ENCODE measurements at regions not wholly inside any gene's neighbourhood (a gene's known extent, or its start where the extent isn't known, plus 50 kb on each side); places are given as distances from the start of the nearest gene placed in this dataset.

GRCh38 chr1:239858529-239858928, 233.2 kb upstream of the FMN2 start:
- Histone ChIP-seq H3K4me3 (ENCODE audit: low read depth in 1 of 2, low read length in 2 of 2) (no peak overlapping the region), H3K4me1 (ENCODE audit: control insufficient read depth in 1 of 2, insufficient read depth in 2 of 2, low read length in 2 of 2) (no peaks in the 10 kb centered on the region), H3K27me3 (ENCODE audit: low read depth, low read length) (no peaks in the 10 kb centered on the region), H3K27ac (ENCODE audit: low read length) (no peak overlapping the region), H3K9me3 (ENCODE audit: control insufficient read depth in 1 of 2, low read length in 2 of 2) (no peaks in the 10 kb centered on the region), H3K36me3 (ENCODE audit: control insufficient read depth in 1 of 2, insufficient read depth in 2 of 2, low read length in 2 of 2) (no peaks in the 10 kb centered on the region)

GRCh38 chr1:239861985-239862384, 229.7 kb upstream of the FMN2 start:
- H3K9me3 ChIP-seq (ENCODE audit: control insufficient read depth in 1 of 2, low read length in 2 of 2): no peaks in the 10 kb centered on the region
- no peak overlapping the region for H3K4me3 ChIP-seq (ENCODE audit: low read depth in 1 of 2, low read length in 2 of 2)
- H3K27ac ChIP-seq (ENCODE audit: low read length): no peak overlapping the region
- H3K27me3 ChIP-seq (ENCODE audit: low read depth, low read length): no peaks in the 10 kb centered on the region
- H3K4me1 ChIP-seq (ENCODE audit: control insufficient read depth in 1 of 2, insufficient read depth in 2 of 2, low read length in 2 of 2): no peaks in the 10 kb centered on the region
- H3K36me3 ChIP-seq (ENCODE audit: control insufficient read depth in 1 of 2, insufficient read depth in 2 of 2, low read length in 2 of 2): no peaks in the 10 kb centered on the region

- H3K27me3 ChIP-seq (ENCODE audit: low read depth, low read length): no peaks in the 10 kb centered on the region
- H3K36me3 ChIP-seq (ENCODE audit: control insufficient read depth in 1 of 2, insufficient read depth in 2 of 2, low read length in 2 of 2): no peaks in the 10 kb centered on the region
- H3K9me3 ChIP-seq (ENCODE audit: control insufficient read depth in 1 of 2, low read length in 2 of 2): no peaks in the 10 kb centered on the region
- H3K4me1 ChIP-seq (ENCODE audit: control insufficient read depth in 1 of 2, insufficient read depth in 2 of 2, low read length in 2 of 2): no peaks in the 10 kb centered on the region
- H3K4me3 ChIP-seq (ENCODE audit: low read depth in 1 of 2, low read length in 2 of 2): no peak overlapping the region
- H3K27ac ChIP-seq (ENCODE audit: low read length): no peak overlapping the region
Observed at GRCh38 chr1:239868058-239868832, 223.4 kb upstream of the FMN2 start.

- H3K27ac ChIP-seq (ENCODE audit: low read length): no peak overlapping the region
- H3K27me3 ChIP-seq (ENCODE audit: low read depth, low read length): no peaks in the 10 kb centered on the region
- no peaks in the 10 kb centered on the region for H3K36me3 ChIP-seq (ENCODE audit: control insufficient read depth in 1 of 2, insufficient read depth in 2 of 2, low read length in 2 of 2)
- no peaks in the 10 kb centered on the region for H3K4me1 ChIP-seq (ENCODE audit: control insufficient read depth in 1 of 2, insufficient read depth in 2 of 2, low read length in 2 of 2)
- H3K4me3 ChIP-seq (ENCODE audit: low read depth in 1 of 2, low read length in 2 of 2): no peak overlapping the region
- H3K9me3 ChIP-seq (ENCODE audit: control insufficient read depth in 1 of 2, low read length in 2 of 2): no peaks in the 10 kb centered on the region
Observed at GRCh38 chr1:239870194-239870593, 221.5 kb upstream of the FMN2 start.

- H3K9me3 ChIP-seq (ENCODE audit: control insufficient read depth in 1 of 2, low read length in 2 of 2): no peaks in the 10 kb centered on the region
- no peaks in the 10 kb centered on the region for H3K4me1 ChIP-seq (ENCODE audit: control insufficient read depth in 1 of 2, insufficient read depth in 2 of 2, low read length in 2 of 2)
- H3K27me3 ChIP-seq (ENCODE audit: low read depth, low read length): no peaks in the 10 kb centered on the region
- H3K27ac ChIP-seq (ENCODE audit: low read length): no peak overlapping the region
- H3K36me3 ChIP-seq (ENCODE audit: control insufficient read depth in 1 of 2, insufficient read depth in 2 of 2, low read length in 2 of 2): no peaks in the 10 kb centered on the region
- H3K4me3 ChIP-seq (ENCODE audit: low read depth in 1 of 2, low read length in 2 of 2): no peak overlapping the region
Observed at GRCh38 chr1:239872626-239873025, 219.1 kb upstream of the FMN2 start.

GRCh38 chr1:239874831-239875230, 216.9 kb upstream of the FMN2 start:
- no peaks in the 10 kb centered on the region for H3K9me3 ChIP-seq (ENCODE audit: control insufficient read depth in 1 of 2, low read length in 2 of 2)
- H3K27me3 ChIP-seq (ENCODE audit: low read depth, low read length): no peaks in the 10 kb centered on the region
- H3K4me1 ChIP-seq (ENCODE audit: control insufficient read depth in 1 of 2, insufficient read depth in 2 of 2, low read length in 2 of 2): peaks cover 0 to 17% of the 10 kb centered on the region in 2 donors
- no peak overlapping the region for H3K4me3 ChIP-seq (ENCODE audit: low read depth in 1 of 2, low read length in 2 of 2)
- H3K27ac ChIP-seq (ENCODE audit: low read length): no peak overlapping the region
- H3K36me3 ChIP-seq (ENCODE audit: control insufficient read depth in 1 of 2, insufficient read depth in 2 of 2, low read length in 2 of 2): no peaks in the 10 kb centered on the region

- H3K27ac ChIP-seq (ENCODE audit: low read length): no peak overlapping the region
- H3K4me1 ChIP-seq (ENCODE audit: control insufficient read depth in 1 of 2, insufficient read depth in 2 of 2, low read length in 2 of 2): peaks cover 0 to 18% of the 10 kb centered on the region in 2 donors
- H3K4me3 ChIP-seq (ENCODE audit: low read depth in 1 of 2, low read length in 2 of 2): no peak overlapping the region
- no peaks in the 10 kb centered on the region for H3K9me3 ChIP-seq (ENCODE audit: control insufficient read depth in 1 of 2, low read length in 2 of 2)
- no peaks in the 10 kb centered on the region for H3K27me3 ChIP-seq (ENCODE audit: low read depth, low read length)
- no peaks in the 10 kb centered on the region for H3K36me3 ChIP-seq (ENCODE audit: control insufficient read depth in 1 of 2, insufficient read depth in 2 of 2, low read length in 2 of 2)
Observed at GRCh38 chr1:239879321-239880170, 212.1 kb upstream of the FMN2 start.

GRCh38 chr1:239882967-239883366, 208.7 kb upstream of the FMN2 start:
- H3K27ac ChIP-seq (ENCODE audit: low read length): no peak overlapping the region
- H3K9me3 ChIP-seq (ENCODE audit: control insufficient read depth in 1 of 2, low read length in 2 of 2): no peaks in the 10 kb centered on the region
- H3K4me3 ChIP-seq (ENCODE audit: low read depth in 1 of 2, low read length in 2 of 2): no peak overlapping the region
- no peaks in the 10 kb centered on the region for H3K27me3 ChIP-seq (ENCODE audit: low read depth, low read length)
- no peaks in the 10 kb centered on the region for H3K36me3 ChIP-seq (ENCODE audit: control insufficient read depth in 1 of 2, insufficient read depth in 2 of 2, low read length in 2 of 2)
- H3K4me1 ChIP-seq (ENCODE audit: control insufficient read depth in 1 of 2, insufficient read depth in 2 of 2, low read length in 2 of 2): peaks cover 0 to 18% of the 10 kb centered on the region in 2 donors

GRCh38 chr1:239884796-239885195, 206.9 kb upstream of the FMN2 start:
- Histone ChIP-seq H3K4me1 (ENCODE audit: control insufficient read depth in 1 of 2, insufficient read depth in 2 of 2, low read length in 2 of 2) (peaks cover 0 to 1% of the 10 kb centered on the region in 2 donors), H3K27ac (ENCODE audit: low read length) (no peak overlapping the region)

GRCh38 chr1:239886266-239886665, 205.4 kb upstream of the FMN2 start:
- no peaks in the 10 kb centered on the region for H3K27me3 ChIP-seq (ENCODE audit: low read depth, low read length)
- H3K27ac ChIP-seq (ENCODE audit: low read length): no peak overlapping the region
- no peak overlapping the region for H3K4me3 ChIP-seq (ENCODE audit: low read depth in 1 of 2, low read length in 2 of 2)
- no peaks in the 10 kb centered on the region for H3K36me3 ChIP-seq (ENCODE audit: control insufficient read depth in 1 of 2, insufficient read depth in 2 of 2, low read length in 2 of 2)
- H3K4me1 ChIP-seq (ENCODE audit: control insufficient read depth in 1 of 2, insufficient read depth in 2 of 2, low read length in 2 of 2): peaks cover 0 to 2% of the 10 kb centered on the region in 2 donors
- no peaks in the 10 kb centered on the region for H3K9me3 ChIP-seq (ENCODE audit: control insufficient read depth in 1 of 2, low read length in 2 of 2)

More at GRCh38 chr1:239884796-239885195, 206.9 kb upstream of the FMN2 start:
- no peaks in the 10 kb centered on the region for H3K27me3 ChIP-seq (ENCODE audit: low read depth, low read length)
- H3K4me3 ChIP-seq (ENCODE audit: low read depth in 1 of 2, low read length in 2 of 2): no peak overlapping the region
- no peaks in the 10 kb centered on the region for H3K9me3 ChIP-seq (ENCODE audit: control insufficient read depth in 1 of 2, low read length in 2 of 2)
- H3K36me3 ChIP-seq (ENCODE audit: control insufficient read depth in 1 of 2, insufficient read depth in 2 of 2, low read length in 2 of 2): no peaks in the 10 kb centered on the region

GRCh38 chr1:239888639-239889038, 203.0 kb upstream of the FMN2 start:
- Histone ChIP-seq H3K27me3 (ENCODE audit: low read depth, low read length) (no peaks in the 10 kb centered on the region), H3K36me3 (ENCODE audit: control insufficient read depth in 1 of 2, insufficient read depth in 2 of 2, low read length in 2 of 2) (no peaks in the 10 kb centered on the region), H3K4me3 (ENCODE audit: low read depth in 1 of 2, low read length in 2 of 2) (no peak overlapping the region), H3K4me1 (ENCODE audit: control insufficient read depth in 1 of 2, insufficient read depth in 2 of 2, low read length in 2 of 2) (peaks cover 0 to 6% of the 10 kb centered on the region in 2 donors), H3K27ac (ENCODE audit: low read length) (no peak overlapping the region), H3K9me3 (ENCODE audit: control insufficient read depth in 1 of 2, low read length in 2 of 2) (no peaks in the 10 kb centered on the region)

Measured in muscle layer of duodenum (tissue), 2 donors.